HG02642 (cell line): ENCODE measurements at regions not wholly inside any gene's neighbourhood (a gene's known extent, or its start where the extent isn't known, plus 50 kb on each side); places are given as distances from the start of the nearest gene placed in this dataset.

Experiments
- ATAC-seq: cut with Tn5 transposase; IDR thresholded peaks from one replicate; pipeline ENCODE4 v1.9.1; 2021; ENCODE audit warnings: mild to moderate bottlenecking; ENCODE audit not compliant: unreplicated experiment, poor library complexity

DNA sequence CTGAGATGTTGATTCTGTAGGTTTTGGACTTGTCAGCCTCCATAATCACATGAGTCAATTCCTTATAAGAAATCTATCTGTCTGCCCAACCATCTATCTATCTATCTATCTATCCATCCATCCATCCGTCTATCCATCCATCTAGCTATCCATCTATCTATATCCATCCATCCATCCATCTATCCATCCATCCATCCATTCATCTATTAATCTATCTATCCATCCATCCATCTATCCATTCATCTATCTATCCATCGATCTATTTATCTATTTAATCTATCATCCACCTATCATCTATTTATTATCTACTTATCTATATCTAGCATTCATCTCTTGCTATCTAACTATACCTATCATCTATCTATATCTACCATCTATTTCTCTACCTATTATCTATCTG, 357.2 kb upstream of the ZNF507 start:
- no peak for ATAC-seq

DNA sequence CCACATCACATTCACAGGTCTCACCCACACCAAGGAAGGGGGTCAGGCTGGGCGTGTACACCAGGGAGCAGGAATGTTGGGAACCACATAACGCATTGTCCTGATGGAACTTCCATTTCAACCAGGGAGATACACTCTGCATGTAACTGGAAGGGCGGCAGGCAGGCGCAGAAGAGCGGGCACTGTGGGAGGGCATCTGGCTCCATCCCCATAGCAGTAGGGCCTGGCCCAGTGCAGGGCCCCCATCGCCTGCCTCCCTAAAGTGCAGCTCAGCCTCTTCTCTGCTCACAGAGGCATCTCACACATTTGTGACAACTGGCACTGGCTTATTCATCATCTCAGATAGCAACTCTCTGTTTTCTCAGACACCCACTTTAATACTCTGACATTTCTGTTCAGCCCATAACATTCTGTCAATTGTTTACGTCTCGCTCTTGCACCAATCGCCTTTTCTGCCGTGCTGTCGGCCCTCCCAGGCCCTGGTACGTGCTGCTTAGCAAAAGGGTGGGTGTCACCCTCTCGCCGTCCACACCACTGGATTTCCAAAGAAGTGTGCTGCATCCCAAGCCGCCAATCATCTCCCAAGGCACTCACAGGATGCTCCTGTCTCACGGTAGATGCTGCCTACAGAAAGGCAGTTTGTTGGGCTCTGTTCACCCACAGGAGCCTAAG, 353.3 kb upstream of the ZNF507 start:
- no peak for ATAC-seq

DNA sequence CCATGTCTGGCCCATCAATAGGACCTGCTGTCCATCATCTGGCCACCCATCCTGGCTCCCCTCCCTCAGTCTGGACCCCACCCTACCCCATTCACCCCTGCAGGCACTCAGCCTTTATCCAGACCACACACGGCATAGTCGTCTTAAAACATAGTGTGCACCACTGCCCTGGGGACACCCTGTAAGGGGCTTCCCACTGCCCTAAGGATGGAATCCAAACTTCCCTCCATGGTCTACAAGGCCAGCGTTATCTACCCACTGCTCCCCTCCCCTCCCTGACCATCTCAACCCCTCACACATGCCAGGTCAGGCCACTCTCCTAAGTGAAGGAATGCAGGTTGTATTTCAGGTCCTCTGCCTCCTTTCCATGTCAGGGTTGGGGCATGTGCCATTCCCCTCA, 352.7 kb upstream of the ZNF507 start:
- no peak for ATAC-seq

DNA sequence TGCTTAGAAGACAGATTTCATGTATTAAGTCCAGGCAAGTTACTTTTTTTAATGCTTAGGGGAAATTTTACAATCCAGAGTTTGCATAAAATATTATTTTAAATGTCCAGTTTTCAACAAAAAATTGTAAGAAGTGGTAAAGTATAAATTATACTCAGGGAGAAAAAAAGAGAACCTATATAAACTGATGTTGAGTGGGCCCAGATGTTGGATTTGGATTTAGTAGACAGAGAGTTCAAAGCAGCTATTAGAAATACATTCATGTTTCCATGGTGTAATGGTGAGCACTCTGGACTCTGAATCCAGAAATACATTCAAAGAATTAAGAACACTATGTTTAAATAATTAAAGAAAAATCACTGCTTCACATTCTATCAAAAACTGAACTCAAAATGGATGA, 349.9 kb upstream of the ZNF507 start:
- ATAC-seq, result no peak

DNA sequence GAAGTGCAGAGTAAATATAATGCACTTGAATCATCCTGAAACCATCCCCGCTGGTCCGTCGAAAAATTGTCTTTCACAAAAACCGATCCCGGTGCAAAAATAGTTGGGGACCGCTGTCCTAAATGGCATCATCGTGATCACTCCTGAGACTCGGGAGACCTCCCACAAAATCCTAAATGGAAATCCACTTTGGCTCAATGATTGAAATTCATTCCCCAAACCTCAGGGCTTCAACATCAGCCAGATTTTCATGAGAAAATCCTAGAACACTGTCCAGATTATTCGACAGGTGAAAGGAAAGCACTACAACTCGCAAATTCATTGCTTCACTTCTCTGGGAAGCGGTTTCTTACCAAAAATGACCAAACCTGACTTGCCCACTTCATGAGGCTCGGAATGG, 335.3 kb upstream of the ZNF507 start:
- ATAC-seq, result no peak

DNA sequence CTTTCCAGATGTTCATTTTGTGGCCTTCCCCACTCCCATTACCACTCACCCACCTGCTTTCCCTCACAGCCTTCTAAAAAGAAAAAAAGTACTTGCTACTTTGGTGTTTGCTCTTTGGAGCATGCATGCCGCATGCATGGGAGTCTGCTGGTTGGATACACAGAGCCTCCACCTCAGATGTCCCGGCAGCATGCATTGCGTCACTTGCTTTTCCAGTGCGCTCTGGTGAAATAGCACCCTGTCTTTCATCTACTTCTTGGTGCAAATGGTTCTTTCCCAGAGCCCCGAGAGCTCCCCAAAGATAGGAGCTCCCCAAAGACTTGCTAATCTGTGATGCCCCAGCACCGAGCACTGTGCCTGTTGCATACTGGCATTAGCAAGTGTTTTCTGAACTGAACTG, 333.2 kb upstream of the ZNF507 start:
- no peak for ATAC-seq

DNA sequence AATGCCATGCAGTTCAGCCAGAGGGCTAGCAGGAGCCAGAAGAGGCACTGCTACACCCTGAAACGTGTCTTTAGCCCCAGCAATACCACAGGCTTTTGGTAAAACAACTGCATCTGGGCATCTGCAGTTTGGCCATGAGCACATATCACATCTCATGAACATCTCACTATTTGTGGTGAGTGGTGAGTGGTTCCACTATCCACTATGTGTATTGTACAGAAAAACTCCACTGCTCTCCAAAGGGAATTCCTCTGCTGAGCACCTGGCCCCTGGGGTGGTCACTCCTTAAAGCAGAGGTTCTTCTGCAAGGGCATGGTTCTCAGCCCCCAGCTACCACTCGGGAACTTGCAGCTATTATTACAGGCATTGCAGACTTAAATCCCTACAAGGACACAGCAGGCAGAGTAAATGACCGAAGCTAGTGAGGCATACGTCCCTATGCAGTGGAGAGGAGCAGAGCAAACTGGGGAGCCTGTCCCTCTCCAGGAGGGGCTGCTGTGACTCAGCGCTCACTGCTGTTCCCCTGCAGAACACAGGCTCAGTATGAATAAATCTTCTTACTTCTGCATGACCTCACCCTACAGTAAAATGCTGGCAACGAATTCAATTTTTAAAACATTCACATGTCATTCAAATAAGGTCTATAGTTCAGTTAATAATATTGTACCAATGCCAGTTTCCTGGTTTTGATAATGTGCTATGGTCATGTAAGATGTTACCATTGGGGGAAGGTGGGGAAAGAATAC, 332.4 kb upstream of the ZNF507 start:
- no peak for ATAC-seq

DNA sequence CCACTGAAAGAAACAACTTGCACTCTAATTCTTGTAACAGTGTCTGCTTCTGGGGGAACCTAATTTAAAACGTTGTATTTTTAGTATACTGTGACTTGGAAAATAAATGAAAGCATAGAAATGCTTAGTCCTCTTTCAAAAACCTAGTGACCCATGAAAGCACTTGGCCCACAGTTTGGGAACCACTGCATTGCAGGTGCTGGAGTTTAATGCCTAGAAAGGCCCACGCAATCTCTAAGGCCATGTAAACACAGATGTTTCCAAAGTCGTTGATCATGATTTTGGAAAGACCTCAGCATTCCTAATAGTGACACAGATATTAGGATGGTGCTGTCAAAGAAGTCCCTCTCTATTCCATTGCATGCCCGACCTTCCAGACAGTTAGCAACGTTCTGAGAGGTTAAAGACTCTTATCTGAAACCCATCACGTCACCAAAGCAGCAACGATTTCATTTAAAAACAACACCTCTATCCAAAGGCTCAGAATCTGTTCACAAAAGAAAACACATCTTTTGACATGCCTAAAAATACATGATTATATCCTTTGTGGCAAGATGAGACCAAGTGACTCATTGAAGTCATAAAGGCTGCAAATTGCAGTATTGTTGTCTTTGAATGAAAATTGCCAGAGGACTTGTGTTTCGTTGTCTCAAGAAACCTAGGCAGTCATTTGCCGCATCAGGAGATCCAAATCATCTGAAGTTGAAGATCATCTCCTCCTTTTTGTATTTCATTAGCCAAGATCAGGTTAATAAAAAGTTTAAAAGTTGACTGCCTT, 328.0 kb upstream of the ZNF507 start:
- ATAC-seq, result no peak

DNA sequence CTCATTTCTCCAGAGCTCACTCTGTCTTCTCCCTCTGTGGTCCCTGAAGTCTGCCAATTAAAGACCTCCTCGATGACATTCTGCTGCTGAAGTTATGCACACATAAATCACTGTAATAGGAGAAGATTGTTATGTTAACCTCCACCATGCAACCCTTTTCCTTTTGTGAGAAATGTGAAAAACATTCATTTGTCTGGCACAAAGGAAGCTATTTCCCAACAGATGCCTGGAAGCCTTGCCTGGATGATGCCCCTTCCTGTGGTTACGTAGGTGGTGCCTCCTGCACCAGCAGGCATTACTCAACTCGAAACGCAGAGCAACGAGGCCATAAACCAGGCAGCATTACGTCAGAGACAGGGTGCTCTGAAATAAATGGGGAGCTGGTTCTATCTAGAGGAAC, 327.4 kb upstream of the ZNF507 start:
- ATAC-seq, result no peak

DNA sequence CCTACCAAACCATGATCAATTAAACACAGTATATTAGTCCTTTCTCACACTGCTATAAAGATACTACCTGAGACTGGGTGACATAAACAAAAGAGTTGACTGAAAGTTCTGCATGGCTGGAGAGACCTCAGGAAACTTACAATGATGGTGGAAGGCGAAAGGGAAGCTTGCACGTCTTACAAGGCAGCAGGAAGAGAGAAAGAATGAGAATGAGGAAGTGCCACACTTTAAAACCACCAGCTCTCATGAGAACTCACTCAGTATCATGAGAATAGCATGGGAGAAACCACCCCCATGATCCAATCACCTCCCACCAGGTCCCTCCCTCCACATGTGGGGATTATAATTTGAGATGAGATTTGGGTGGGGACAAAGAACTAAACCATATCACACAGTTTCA, 324.9 kb upstream of the ZNF507 start:
- ATAC-seq, result no peak

DNA sequence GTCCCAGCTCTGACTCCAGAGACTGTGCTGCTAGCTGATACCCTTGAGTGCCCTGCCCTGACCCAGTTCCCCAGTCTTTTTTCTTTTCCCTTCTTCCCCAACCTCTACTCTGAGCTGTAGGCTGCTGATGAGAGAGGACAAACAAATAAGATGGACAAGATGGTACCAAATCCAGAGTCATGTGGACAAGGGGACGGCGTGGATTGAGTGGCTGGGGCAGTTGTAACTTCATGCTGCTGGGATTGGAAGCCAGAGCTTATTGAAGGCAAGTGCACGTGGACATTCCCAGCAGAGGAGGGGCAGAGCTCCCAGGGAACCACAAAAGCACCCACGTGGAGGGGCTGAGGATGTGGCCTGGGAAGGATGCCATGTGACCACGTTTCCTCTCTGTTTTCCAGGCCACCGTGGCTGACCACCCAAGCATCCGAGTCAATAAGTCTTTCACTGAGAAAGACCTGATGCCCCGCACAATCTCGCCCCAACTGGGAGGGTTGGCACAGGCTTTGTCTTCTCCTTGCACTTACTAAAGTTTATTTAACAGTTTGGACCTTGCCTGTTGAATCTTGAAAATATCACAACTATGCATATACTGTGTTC, 323.3 kb upstream of the ZNF507 start:
- no peak for ATAC-seq

DNA sequence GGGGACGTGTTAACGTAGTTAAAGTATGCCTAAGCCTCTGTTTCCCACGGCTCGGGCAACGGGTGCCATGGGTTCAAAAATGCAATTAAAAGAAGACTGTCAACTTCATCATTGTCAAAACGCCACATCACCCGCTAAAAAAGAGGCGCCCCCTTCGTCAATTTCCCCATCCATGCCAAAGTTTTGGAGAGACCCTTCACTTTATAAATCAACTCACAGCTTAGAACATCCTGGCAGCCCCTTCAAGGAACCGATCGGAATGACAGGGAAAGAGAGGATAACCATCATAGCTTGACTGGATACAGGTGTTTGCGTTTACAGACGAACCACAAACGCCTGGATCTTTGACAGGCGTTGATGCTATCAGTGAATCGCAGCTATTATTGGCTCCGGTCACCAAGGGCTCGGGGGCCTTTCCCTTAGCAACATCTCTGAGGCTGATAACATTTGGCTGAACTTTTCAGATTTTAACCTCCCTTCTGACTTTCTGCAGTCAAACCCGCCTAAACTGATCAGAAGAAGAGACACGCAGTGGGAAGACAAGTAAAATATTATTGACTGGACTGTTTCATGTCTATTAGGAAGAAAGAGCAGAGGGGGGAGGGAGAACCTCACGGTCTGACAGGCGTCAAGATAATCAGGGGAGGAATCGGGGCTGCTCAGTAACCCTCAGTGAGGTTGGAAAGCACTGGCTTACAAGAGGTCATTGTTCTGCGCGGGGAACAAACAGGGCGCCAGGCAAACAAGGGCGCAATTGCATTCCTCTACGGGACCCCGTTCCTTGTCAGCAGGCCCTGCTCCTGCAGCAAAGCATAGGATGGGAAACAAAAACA, 322.5 kb upstream of the ZNF507 start:
- no peak for ATAC-seq

DNA sequence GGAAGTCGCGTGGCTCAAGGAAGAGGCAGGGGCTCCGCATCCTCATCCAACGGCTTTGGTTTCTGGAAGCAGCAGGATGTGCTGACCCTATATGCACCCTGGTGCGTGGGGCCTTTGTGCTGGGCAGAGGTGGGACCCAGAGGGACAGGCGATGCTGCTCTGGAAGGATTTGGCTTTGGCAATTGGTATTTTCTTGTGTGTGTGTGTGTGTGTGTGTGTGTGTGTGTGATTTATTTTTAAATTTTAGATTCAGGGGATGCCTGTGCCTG, 321.9 kb upstream of the ZNF507 start:
- ATAC-seq, result no peak

DNA sequence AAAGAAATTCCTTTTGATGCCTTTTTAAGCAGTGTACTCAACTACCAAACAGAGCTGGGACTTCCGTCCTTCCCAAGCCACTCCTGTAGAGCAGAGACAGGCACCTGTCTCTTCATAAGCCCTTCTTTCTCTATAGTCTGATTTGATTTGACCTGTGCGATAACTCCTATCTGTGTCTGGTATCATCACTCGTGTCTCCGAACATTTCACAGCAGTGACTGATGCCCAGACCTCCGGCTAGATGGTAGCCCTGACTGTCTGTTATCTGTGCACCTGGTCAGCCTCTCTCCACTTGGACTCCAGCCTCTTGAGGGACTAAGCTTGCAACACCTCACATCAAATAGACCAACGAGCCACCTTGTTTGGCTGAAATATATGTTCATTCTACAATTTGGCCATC, 316.2 kb upstream of the ZNF507 start:
- no peak for ATAC-seq

DNA sequence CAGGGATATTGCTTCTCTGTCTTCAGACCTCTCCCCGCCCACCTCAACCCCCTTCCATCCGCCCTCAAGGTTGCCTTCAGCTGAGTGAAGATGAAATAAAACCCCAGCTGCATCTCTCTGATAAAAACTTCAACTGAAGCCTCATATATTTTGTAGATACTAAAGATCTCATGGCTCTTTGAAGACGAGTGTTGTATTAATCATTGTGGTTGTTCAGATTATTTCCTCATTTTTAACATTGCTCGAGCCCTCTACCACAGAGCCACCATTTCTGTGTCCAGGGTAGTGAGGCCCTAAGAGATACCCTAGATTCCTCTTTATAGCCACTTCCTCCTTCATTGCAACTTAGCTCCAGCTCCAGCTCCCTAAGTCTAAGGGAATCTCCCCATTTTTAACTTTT, 312.8 kb upstream of the ZNF507 start:
- ATAC-seq, result no peak

DNA sequence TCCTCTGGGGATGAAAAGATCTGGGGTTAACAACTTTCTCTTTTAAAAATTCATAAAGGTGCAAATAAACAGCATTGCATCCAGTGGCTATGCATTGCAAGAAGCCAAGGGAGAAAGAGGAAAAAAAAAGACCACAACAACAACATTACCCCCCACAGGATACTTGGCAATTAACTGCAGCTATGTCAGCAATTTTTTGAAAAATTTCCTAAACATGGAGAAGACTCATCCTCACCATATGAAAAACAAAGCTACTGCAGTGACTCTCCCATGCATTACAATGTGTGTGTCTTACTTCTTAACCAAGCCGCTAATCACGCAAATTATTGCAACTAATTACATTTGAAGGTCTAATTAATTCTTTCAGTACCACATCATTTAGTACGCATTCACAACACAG, 309.8 kb upstream of the ZNF507 start:
- no peak for ATAC-seq

DNA sequence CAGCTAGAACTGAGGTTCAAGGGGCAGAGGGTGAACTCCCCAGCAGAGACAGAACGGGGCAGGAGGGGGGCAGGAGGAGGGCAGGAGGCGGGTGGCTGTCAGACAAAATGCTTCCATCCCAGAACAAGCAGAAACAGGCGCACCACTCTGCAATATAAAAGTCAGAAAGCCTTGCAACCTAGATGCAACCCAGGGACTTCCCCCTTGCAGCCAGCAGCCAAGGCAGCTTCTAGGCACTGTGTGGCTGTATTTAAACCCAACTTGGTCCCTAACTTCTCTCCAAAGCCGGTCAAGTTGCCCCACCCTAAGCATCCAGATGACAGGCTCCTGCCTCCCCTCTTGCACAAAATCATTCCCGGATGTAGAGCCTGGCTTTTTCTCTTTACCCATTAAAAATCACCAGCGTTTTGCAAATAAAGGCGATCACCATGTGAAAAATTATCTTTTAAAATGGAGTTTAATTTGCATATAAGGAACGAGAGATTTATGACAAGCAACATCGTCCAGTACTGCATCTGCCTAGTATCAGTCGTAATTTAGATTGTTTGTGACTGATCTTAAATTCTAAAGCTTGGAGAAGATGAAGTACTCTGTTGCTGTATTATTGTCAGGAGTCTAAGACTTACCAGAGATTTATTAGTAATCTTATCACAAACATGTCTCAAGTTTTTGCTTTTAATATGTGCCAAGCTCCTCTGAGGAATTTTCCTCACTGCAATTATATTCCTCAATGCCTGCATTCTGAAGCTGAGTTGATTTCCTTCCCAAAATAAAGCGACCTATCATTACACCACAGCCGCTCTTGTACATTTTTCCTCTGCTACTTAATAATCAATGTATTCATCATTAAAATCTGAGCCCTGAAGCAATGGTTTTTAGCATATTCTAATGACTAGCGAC, 307.1 kb upstream of the ZNF507 start:
- no peak for ATAC-seq

DNA sequence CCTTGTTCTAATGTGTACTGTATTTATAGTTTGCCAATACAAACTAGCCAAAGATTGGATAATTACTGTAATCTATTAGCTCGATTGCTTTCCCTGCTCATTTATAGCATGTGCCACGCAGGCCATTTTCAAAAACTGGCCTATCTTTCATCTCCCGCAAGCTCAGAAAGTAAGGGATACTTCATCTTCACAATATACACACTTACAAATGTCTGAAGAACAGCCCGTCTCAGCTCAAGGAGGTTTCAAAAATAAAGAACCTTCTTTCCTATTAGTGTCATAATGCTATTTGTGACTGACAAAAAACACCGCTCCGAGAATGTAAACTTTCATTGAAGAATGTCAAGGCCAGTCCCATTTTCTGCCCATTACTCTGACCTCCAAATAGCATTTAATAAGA, 306.4 kb upstream of the ZNF507 start:
- no peak for ATAC-seq

DNA sequence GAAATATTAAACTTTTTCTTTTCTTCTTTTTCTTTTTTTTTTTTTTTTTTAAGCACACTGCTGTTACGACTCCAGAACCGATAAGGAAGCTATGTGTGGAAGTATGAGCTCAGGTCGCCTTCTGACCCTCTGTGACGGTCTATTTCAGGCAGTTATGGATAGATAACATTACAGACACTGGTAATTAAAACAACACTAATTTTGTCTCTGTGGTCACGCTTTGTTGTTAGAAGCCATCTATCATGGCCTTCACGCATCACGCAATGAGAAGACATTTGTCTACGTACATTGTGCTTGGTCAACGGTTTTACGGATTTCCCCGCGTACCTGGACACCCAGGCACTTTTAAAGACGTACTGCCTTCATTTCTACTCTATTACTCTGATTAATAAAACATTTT, 306.0 kb upstream of the ZNF507 start:
- no peak for ATAC-seq

DNA sequence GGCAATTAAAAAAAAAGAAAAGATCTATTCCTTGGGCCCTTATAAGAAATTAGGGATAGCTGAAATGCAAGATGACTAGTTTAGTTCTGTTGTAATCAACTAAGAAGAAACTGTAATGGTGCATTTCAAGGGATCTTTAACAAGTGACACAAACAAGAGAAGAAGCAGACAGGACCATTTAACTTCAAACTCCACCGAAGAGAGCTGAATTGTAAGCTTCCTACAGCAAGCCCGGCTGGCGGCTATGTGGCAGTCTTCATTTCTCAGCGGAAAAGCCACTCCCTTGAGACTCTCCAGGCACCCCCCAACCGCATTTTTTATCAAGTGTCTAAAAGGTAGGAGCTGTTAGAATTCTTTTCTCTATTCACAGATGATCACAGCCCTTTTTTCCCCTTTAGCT, 305.2 kb upstream of the ZNF507 start:
- ATAC-seq, result no peak
